GM12878 (cell line): ENCODE measurements at regions not wholly inside any gene's neighbourhood (a gene's known extent, or its start where the extent isn't known, plus 50 kb on each side); places are given as distances from the start of the nearest gene placed in this dataset.

Experiments
- ATAC-seq: fragments of 200-7000 bp; cut with Tn5 transposase; 3 replicates; pipeline ENCODE4 v1.9.1; 2020; ENCODE audit warnings: mild to moderate bottlenecking, moderate library complexity
- BruUV-seq: library from RNA; stranded (reverse); fragments of 400-500 nt; replicated peaks from 2 replicates; lab custom pipeline; 2021; lab: Mats Ljungman, UMichigan
- CTCF ChIA-PET: fragments of 300-600 bp; sonication (Branson Sonifier 250); formaldehyde crosslinking; extraction: SDS; loops from one replicate; lab custom pipeline; 2021; ENCODE audit warnings: inconsistent platforms; lab: Yijun Ruan, JAX
- POLR2A ChIA-PET: fragments of 350-600 bp; formaldehyde crosslinking; extraction: SDS; loops from one replicate; lab custom pipeline; 2021; ENCODE audit warnings: inconsistent platforms; lab: Charles Lee
- RAD21 ChIA-PET: fragments of 300-600 bp; sonication (Branson Sonifier 250); formaldehyde crosslinking; loops from one replicate; lab custom pipeline; 2023; ENCODE audit warnings: antibody characterized with exemption; ENCODE audit not compliant: unreplicated experiment; lab: Charles Lee
- SMC1A ChIA-PET: fragments of 300-600 bp; sonication (Branson Sonifier 250); formaldehyde crosslinking; loops from one replicate; lab custom pipeline; 2023; ENCODE audit not compliant: unreplicated experiment, uncharacterized antibody; lab: Charles Lee
- DNase-seq: peaks from one replicate; pipeline ENCODE4 v3.0.0-alpha.2; 2011; ENCODE audit warnings: low read depth, low spot score
- FAIRE-seq: peaks from 3 replicates; lab custom pipeline; 2011; peaks lifted over from hg19 to GRCh38; lab: Jason Lieb, UNC
- H2AFZ ChIP-seq: 2 replicates; pipeline ENCODE4 v1.6.0; 2011; ENCODE audit warnings: low read depth, low read length, control low read depth; ENCODE audit not compliant: control insufficient read depth
- H3K27ac ChIP-seq: 2 replicates; pipeline ENCODE4 v1.5.1; 2011; ENCODE audit warnings: control low read depth; ENCODE audit not compliant: control insufficient read depth, insufficient read depth
- H3K27me3 ChIP-seq, 2 experiments: replicated peaks in 1 of 2; 2 replicates each; pipeline versions ENCODE4 v1.6.0 to v1.6.1; 2011; ENCODE audit warnings: low read length in 1 of 2; ENCODE audit not compliant: control insufficient read depth in 2 of 2, insufficient read depth in 2 of 2
- H3K36me3 ChIP-seq, 2 experiments: 2 replicates each; pipeline ENCODE4 v1.5.1; 2011; ENCODE audit warnings: low read length in 1 of 2; ENCODE audit not compliant: control insufficient read depth in 2 of 2, insufficient read depth in 2 of 2
- H3K4me1 ChIP-seq: 2 replicates; pipeline ENCODE4 v1.6.1; 2011; ENCODE audit warnings: mild to moderate bottlenecking, low read length, moderate library complexity, mixed read lengths; ENCODE audit not compliant: control insufficient read depth, insufficient read depth
- H3K4me2 ChIP-seq: 2 replicates; pipeline ENCODE4 v1.6.0; 2011; ENCODE audit warnings: control low read depth; ENCODE audit not compliant: control insufficient read depth, insufficient read depth
- H3K4me3 ChIP-seq: fragments of 200-600 bp; sonication (generic); 2 replicates; pipeline ENCODE4 v1.5.1; 2016
- H3K79me2 ChIP-seq: 2 replicates; pipeline ENCODE4 v1.6.0; 2011; ENCODE audit warnings: low read length; ENCODE audit not compliant: control insufficient read depth, insufficient read depth
- H3K9ac ChIP-seq: 2 replicates; pipeline ENCODE4 v1.8.0; 2011; ENCODE audit warnings: low read length, control low read depth, mixed read lengths; ENCODE audit not compliant: control insufficient read depth, insufficient read depth
- H3K9me3 ChIP-seq: replicated peaks from 3 replicates; pipeline ENCODE4 v1.5.1; 2011; ENCODE audit warnings: mild to moderate bottlenecking, low read length; ENCODE audit not compliant: control insufficient read depth, insufficient read depth
- H4K20me1 ChIP-seq: 2 replicates; pipeline ENCODE4 v1.6.0; 2011; ENCODE audit not compliant: control insufficient read depth, insufficient read depth
- BACH1 ChIP-seq: fragments of 450-650 bp; IDR thresholded peaks from 2 replicates; pipeline ENCODE4 v1.6.1; 2017; ENCODE audit warnings: mild to moderate bottlenecking, borderline replicate concordance
- JUND ChIP-seq: IDR thresholded peaks from 2 replicates; pipeline ENCODE4 v1.6.1; 2012; ENCODE audit warnings: low read depth, mild to moderate bottlenecking, low read length, improper control_type of control experiment, moderate library complexity
- RB1 ChIP-seq: fragments of 450-650 bp; formaldehyde crosslinking; IDR thresholded peaks from 2 replicates; pipeline ENCODE4 v1.6.1; 2017; ENCODE audit warnings: mild to moderate bottlenecking, borderline replicate concordance
- ZNF274 ChIP-seq: IDR thresholded peaks from one replicate; pipeline ENCODE4 v1.8.0; 2011; ENCODE audit not compliant: insufficient read length, insufficient read depth
- WGBS: methylation state at CpG from one replicate; pipeline ENCODE4 v1.1.6; 2016; ENCODE audit warnings: low lambda C conversion rate; ENCODE audit not compliant: insufficient replicate concordance, insufficient coverage; ENCODE audit errors: missing lambda C conversion rate; 5-methylcytosine and 5-hydroxymethylcytosine counted together
- in situ Hi-C: fragments of 300-500 bp; cut with MboI; formaldehyde crosslinking; loops from 9 replicates; pipeline ENCODE4 v1.14.3; 2018; ENCODE audit warnings: mixed read lengths
- intact Hi-C: fragments of 100-400 bp; cut with micrococcal nuclease; formaldehyde crosslinking; loops from one replicate; pipeline ENCODE4 v1.14.2; 2022; ENCODE audit not compliant: unreplicated experiment
- TF ChIP-seq, protein P1 (sequence below): IDR thresholded peaks from 2 replicates; pipeline ENCODE4 v1.6.1; 2011; ENCODE audit warnings: borderline replicate concordance, low read depth, mild to moderate bottlenecking, moderate library complexity, low read length; ENCODE audit not compliant: insufficient read depth, poor library complexity, severe bottlenecking
- TF ChIP-seq, protein P2 (sequence below): fragments of 450-650 bp; IDR thresholded peaks from 2 replicates; pipeline ENCODE4 v1.6.1; 2017; ENCODE audit warnings: antibody characterized with exemption, mild to moderate bottlenecking, moderate library complexity
- TF ChIP-seq, protein P3 (sequence below): IDR thresholded peaks from 2 replicates; pipeline ENCODE4 v1.6.1; 2011; ENCODE audit warnings: mild to moderate bottlenecking, low read depth, low read length, moderate library complexity; ENCODE audit not compliant: insufficient replicate concordance
- TF ChIP-seq, protein P4 (sequence below): fragments of 450-650 bp; IDR thresholded peaks from 2 replicates; pipeline ENCODE4 v1.6.1; 2017; ENCODE audit warnings: mild to moderate bottlenecking

DNA sequence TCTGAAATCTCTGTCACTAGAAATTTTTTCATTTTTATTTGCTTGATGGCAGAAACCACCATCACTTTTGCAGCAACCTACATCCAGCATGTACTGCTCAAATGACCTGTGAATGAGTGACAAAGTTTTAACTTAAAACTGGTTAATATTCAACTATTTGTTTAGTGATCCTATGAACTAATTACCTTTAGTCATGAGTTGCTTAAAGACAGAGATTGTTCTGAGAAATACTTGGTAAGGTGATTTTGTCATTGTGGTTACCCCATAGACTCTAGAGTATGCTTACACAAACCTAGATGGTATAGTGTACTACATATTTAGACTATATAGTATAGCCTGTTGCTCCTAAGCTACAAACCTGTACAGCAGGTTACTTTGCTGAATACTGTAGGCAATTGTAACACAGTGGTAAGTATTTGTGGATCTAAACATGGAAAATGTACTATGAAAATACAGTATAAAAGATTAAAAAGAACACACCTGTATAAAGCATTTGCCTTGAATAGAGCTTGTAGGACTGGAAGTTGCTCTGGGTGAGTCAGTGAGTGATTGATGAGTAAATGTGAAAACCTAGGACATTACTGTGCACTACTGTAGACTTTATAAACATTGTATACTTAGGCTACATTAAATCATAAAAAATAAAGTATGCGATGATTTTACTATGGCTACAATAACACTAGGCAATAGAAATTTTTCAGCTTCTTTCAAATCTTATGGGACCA lies 256.6 kb upstream of the PPFIA2 start:
- DNase-seq, result peak; percentile 16
- in situ Hi-C loops (no loop called here), intact Hi-C loops (loop anchor here (5.0 kb wide), 1 partner anchor 63 kb away; no protein-coding TSS in a partner anchor)
- Histone ChIP-seq H3K36me3 (no peaks in the 10 kb centered on the region), H4K20me1 (no peaks in the 10 kb centered on the region), H3K9ac (no peak overlapping the region), H3K27ac (no peak overlapping the region), H3K9me3 (no peaks in the 10 kb centered on the region), H3K79me2 (no peaks in the 10 kb centered on the region), H3K27me3 (no peaks in the 10 kb centered on the region), H2AFZ (no peak overlapping the region), H3K4me1 (no peaks in the 10 kb centered on the region), H3K4me3 (no peak overlapping the region), H3K4me2 (no peak overlapping the region)
- WGBS, result 29% methylated on average over 1 of the region's 1 CpG
- BruUV-seq, result no TSS peak
- ChIA-PET CTCF (interaction anchor here (1.1 kb wide), 1 partner anchor 23 kb away, joined by 3 read pairs; no protein-coding TSS in a partner anchor), RAD21 (no interaction called here), POLR2A (no interaction called here), SMC1A (interaction anchor here (0.8 to 1.4 kb wide), 3 partner anchors 13 to 49 kb away, joined by 3 read pairs; no protein-coding TSS in a partner anchor)
- FAIRE-seq, result no peak
- ATAC-seq, result peak; percentile 93
- TF ChIP-seq, protein P1, sequence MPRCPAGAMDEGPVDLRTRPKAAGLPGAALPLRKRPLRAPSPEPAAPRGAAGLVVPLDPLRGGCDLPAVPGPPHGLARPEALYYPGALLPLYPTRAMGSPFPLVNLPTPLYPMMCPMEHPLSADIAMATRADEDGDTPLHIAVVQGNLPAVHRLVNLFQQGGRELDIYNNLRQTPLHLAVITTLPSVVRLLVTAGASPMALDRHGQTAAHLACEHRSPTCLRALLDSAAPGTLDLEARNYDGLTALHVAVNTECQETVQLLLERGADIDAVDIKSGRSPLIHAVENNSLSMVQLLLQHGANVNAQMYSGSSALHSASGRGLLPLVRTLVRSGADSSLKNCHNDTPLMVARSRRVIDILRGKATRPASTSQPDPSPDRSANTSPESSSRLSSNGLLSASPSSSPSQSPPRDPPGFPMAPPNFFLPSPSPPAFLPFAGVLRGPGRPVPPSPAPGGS, result no peak

DNA sequence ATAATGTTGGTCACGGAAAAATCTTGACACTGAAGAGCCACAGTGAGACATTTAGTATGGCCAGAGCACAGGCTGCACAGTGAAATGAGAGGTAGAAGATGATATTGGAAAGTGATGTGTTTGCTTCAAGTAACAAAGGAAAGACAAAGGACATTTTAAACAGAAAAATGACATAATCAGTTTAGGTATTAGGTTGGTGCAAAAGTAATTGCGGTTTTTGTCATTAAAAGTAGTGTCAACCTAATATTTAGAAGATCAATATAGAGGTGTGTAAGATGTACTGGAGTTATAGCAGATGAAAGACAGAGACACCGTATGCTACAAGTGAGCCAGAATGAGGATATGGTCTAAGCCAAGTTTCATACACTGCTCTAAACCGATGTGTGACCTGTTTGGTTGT lies 253.0 kb upstream of the PPFIA2 start:
- peak; percentile 13; the same call in 2 of the 3 replicates for ATAC-seq
- ChIA-PET POLR2A (no interaction called here), CTCF (no interaction called here), SMC1A (no interaction called here), RAD21 (no interaction called here)
- no TSS peak for BruUV-seq
- Histone ChIP-seq H3K27me3 (no peaks in the 10 kb centered on the region), H3K9me3 (no peaks in the 10 kb centered on the region), H3K4me1 (no peaks in the 10 kb centered on the region), H4K20me1 (no peaks in the 10 kb centered on the region), H3K4me3 (no peak overlapping the region), H3K36me3 (no peaks in the 10 kb centered on the region), H3K27ac (no peak overlapping the region), H3K4me2 (no peak overlapping the region), H3K9ac (no peak overlapping the region), H3K79me2 (no peaks in the 10 kb centered on the region), H2AFZ (no peak overlapping the region)
- in situ Hi-C loops, result no loop called here
- intact Hi-C loops, result no loop called here
- no peak for DNase-seq
- no peak for FAIRE-seq
- 38% methylated on average over 4 of the region's 4 CpGs for WGBS
- TF ChIP-seq JUND (no peak), BACH1 (no peak), RB1 (no peak), ZNF274 (no peak)
- TF ChIP-seq, protein P2, sequence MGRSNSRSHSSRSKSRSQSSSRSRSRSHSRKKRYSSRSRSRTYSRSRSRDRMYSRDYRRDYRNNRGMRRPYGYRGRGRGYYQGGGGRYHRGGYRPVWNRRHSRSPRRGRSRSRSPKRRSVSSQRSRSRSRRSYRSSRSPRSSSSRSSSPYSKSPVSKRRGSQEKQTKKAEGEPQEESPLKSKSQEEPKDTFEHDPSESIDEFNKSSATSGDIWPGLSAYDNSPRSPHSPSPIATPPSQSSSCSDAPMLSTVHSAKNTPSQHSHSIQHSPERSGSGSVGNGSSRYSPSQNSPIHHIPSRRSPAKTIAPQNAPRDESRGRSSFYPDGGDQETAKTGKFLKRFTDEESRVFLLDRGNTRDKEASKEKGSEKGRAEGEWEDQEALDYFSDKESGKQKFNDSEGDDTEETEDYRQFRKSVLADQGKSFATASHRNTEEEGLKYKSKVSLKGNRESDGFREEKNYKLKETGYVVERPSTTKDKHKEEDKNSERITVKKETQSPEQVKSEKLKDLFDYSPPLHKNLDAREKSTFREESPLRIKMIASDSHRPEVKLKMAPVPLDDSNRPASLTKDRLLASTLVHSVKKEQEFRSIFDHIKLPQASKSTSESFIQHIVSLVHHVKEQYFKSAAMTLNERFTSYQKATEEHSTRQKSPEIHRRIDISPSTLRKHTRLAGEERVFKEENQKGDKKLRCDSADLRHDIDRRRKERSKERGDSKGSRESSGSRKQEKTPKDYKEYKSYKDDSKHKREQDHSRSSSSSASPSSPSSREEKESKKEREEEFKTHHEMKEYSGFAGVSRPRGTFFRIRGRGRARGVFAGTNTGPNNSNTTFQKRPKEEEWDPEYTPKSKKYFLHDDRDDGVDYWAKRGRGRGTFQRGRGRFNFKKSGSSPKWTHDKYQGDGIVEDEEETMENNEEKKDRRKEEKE, result no peak
- TF ChIP-seq, protein P3, sequence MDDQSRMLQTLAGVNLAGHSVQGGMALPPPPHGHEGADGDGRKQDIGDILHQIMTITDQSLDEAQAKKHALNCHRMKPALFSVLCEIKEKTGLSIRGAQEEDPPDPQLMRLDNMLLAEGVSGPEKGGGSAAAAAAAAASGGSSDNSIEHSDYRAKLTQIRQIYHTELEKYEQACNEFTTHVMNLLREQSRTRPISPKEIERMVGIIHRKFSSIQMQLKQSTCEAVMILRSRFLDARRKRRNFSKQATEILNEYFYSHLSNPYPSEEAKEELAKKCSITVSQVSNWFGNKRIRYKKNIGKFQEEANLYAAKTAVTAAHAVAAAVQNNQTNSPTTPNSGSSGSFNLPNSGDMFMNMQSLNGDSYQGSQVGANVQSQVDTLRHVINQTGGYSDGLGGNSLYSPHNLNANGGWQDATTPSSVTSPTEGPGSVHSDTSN, result no peak
- TF ChIP-seq, protein P4, sequence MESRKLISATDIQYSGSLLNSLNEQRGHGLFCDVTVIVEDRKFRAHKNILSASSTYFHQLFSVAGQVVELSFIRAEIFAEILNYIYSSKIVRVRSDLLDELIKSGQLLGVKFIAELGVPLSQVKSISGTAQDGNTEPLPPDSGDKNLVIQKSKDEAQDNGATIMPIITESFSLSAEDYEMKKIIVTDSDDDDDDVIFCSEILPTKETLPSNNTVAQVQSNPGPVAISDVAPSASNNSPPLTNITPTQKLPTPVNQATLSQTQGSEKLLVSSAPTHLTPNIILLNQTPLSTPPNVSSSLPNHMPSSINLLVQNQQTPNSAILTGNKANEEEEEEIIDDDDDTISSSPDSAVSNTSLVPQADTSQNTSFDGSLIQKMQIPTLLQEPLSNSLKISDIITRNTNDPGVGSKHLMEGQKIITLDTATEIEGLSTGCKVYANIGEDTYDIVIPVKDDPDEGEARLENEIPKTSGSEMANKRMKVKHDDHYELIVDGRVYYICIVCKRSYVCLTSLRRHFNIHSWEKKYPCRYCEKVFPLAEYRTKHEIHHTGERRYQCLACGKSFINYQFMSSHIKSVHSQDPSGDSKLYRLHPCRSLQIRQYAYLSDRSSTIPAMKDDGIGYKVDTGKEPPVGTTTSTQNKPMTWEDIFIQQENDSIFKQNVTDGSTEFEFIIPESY, result no peak
